GM23248 (cell line): ENCODE measurements at regions not wholly inside any gene's neighbourhood (a gene's known extent, or its start where the extent isn't known, plus 50 kb on each side); places are given as distances from the start of the nearest gene placed in this dataset.

Experiments used
- DNase-seq: peaks from one replicate; pipeline ENCODE4 v3.0.0-alpha.2; 2015
- H2AFZ ChIP-seq: fragments of 200-600 bp; sonication (generic); 2 replicates; pipeline ENCODE4 v1.6.1; 2016; ENCODE audit warnings: antibody characterized with exemption
- H3F3A ChIP-seq: fragments of 200-600 bp; sonication (generic); 2 replicates; pipeline ENCODE4 v1.6.1; 2016; ENCODE audit warnings: mild to moderate bottlenecking, antibody characterized with exemption, mixed run types; ENCODE audit not compliant: insufficient read depth
- H3K27ac ChIP-seq: fragments of 200-600 bp; sonication (generic); 2 replicates; pipeline ENCODE4 v1.5.1; 2016; ENCODE audit warnings: mild to moderate bottlenecking
- H3K27me3 ChIP-seq: fragments of 200-600 bp; sonication (generic); replicated peaks from 2 replicates; pipeline ENCODE4 v1.6.1; 2016; ENCODE audit warnings: mild to moderate bottlenecking; ENCODE audit not compliant: insufficient read depth
- H3K36me3 ChIP-seq: fragments of 200-600 bp; sonication (generic); 2 replicates; pipeline ENCODE4 v1.6.1; 2016; ENCODE audit warnings: low read depth, mild to moderate bottlenecking
- H3K4me1 ChIP-seq: fragments of 200-600 bp; sonication (generic); 2 replicates; pipeline ENCODE4 v1.6.1; 2016; ENCODE audit warnings: mild to moderate bottlenecking; ENCODE audit not compliant: insufficient read depth
- H3K4me2 ChIP-seq: fragments of 200-600 bp; sonication (generic); one replicate; pipeline ENCODE4 v1.6.1; 2016; ENCODE audit warnings: mild to moderate bottlenecking; ENCODE audit not compliant: unreplicated experiment
- H3K4me3 ChIP-seq: fragments of 200-600 bp; sonication (generic); 2 replicates; pipeline ENCODE4 v1.5.1; 2016; ENCODE audit warnings: mild to moderate bottlenecking
- H3K79me2 ChIP-seq: fragments of 200-600 bp; sonication (generic); 2 replicates; pipeline ENCODE4 v1.6.1; 2016; ENCODE audit warnings: mild to moderate bottlenecking; ENCODE audit not compliant: insufficient read depth
- H3K9ac ChIP-seq: fragments of 200-600 bp; sonication (generic); 2 replicates; pipeline ENCODE4 v1.6.1; 2016; ENCODE audit warnings: mild to moderate bottlenecking
- H3K9me2 ChIP-seq: fragments of 200-600 bp; sonication (generic); 2 replicates; pipeline ENCODE4 v1.6.1; 2016; ENCODE audit warnings: mixed run types, mild to moderate bottlenecking, moderate library complexity; ENCODE audit not compliant: insufficient read depth
- H3K9me3 ChIP-seq: fragments of 200-600 bp; sonication (generic); one replicate; pipeline ENCODE4 v1.6.1; 2017; ENCODE audit warnings: low read depth
- H4K20me1 ChIP-seq: fragments of 200-600 bp; sonication (generic); 2 replicates; pipeline ENCODE4 v1.6.0; 2016; ENCODE audit not compliant: insufficient read depth
- EZH2 ChIP-seq: fragments of 200-600 bp; sonication (generic); IDR thresholded peaks from 2 replicates; pipeline ENCODE4 v1.6.1; 2018; ENCODE audit warnings: antibody characterized with exemption, mild to moderate bottlenecking; ENCODE audit not compliant: insufficient read depth, poor library complexity, severe bottlenecking
- EZH2phosphoT487 ChIP-seq: fragments of 200-600 bp; sonication (generic); IDR thresholded peaks from 2 replicates; pipeline ENCODE4 v1.6.1; 2018; ENCODE audit warnings: antibody characterized with exemption, moderate library complexity, mild to moderate bottlenecking, low read depth; ENCODE audit not compliant: insufficient read depth
- WGBS, 2 experiments: methylation state at CpG; one replicate each; pipeline ENCODE4 v1.1.6; 2015 to 2017; ENCODE audit warnings: low lambda C conversion rate in 2 of 2, low coverage in 1 of 2; ENCODE audit errors: missing lambda C conversion rate in 2 of 2; 5-methylcytosine and 5-hydroxymethylcytosine counted together
- in situ Hi-C: fragments of 300-500 bp; cut with MboI; formaldehyde crosslinking; loops from 2 replicates; pipeline ENCODE4 v1.15.0; 2020

DNA sequence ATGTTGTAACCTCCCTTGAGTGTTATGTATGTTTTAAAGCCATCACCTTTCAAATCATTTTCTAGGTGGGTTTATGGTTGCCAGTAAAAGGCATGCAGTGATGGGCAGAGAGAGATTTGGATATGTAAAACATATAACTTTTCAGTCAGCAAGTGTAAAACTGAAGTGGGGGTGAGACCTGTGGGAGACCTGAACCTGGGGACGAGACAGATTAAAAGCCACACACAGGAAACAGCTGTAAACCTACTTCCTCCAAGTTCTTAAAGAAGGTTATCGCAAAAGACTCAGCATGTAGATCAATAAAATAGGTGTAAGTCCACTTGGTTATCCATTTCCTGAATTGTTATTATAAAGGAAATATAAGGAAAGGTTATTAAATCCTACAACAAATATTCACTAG, 76.6 kb downstream of the YIPF5 start:
- in situ Hi-C loops: no loop called here

DNA sequence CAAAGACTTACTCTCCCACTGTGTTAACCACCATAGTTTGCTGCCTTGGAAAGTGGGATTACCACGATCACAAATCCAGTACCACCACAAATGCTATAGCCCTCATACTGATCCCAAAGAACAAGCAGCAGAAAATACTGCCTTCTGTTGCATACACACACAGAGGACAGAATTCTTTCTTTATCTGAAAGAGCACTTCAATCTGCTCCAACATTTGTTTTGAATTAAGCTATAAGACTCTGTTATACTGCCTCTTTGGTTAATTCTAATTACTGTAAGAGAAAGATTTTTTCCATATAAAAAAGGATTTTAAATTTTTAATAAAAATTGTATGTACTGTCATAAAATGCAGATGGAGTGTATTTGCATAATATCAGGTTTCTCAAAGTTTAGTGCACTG, 69.8 kb downstream of the YIPF5 start:
- no peak overlapping the region for H3K4me3 ChIP-seq
- H3K79me2 ChIP-seq: no peaks in the 10 kb centered on the region
- H3K4me2 ChIP-seq: no peak overlapping the region
- TF ChIP-seq EZH2 (no peak), EZH2phosphoT487 (no peak)
- 0 out of 2 replicates have a peak, but pooled peaks cover 4% of the 10 kb centered on the region for H3K9me2 ChIP-seq
- no peaks in the 10 kb centered on the region for H3K4me1 ChIP-seq
- H3K27me3 ChIP-seq: no peaks in the 10 kb centered on the region
- no peaks in the 10 kb centered on the region for H3K9me3 ChIP-seq
- H4K20me1 ChIP-seq: no peaks in the 10 kb centered on the region
- DNase-seq: no peak
- H3K36me3 ChIP-seq: no peaks in the 10 kb centered on the region
- in situ Hi-C loops: no loop called here
- H3K27ac ChIP-seq: no peak overlapping the region
- H2AFZ ChIP-seq: no peak overlapping the region
- H3K9ac ChIP-seq: no peak overlapping the region
- WGBS, 2 experiments: 88 to 92% methylated on average over 1 of the region's 1 CpG
- no peaks in the 10 kb centered on the region for H3F3A ChIP-seq

More for the DNA sequence above, 76.6 kb downstream of the YIPF5 start:
- H3K9me2 ChIP-seq: no peaks in the 10 kb centered on the region
- H3F3A ChIP-seq: no peaks in the 10 kb centered on the region
- H3K79me2 ChIP-seq: no peaks in the 10 kb centered on the region
- H2AFZ ChIP-seq: no peak overlapping the region
- no peaks in the 10 kb centered on the region for H3K27me3 ChIP-seq
- no peak overlapping the region for H3K4me2 ChIP-seq
- TF ChIP-seq EZH2 (no peak), EZH2phosphoT487 (no peak)
- no peaks in the 10 kb centered on the region for H3K9me3 ChIP-seq
- H3K4me1 ChIP-seq: peaks cover 10% of the 10 kb centered on the region
- no peak overlapping the region for H3K9ac ChIP-seq
- no peaks in the 10 kb centered on the region for H4K20me1 ChIP-seq
- no peak for DNase-seq
- no peak overlapping the region for H3K4me3 ChIP-seq
- H3K27ac ChIP-seq: no peak overlapping the region
- no peaks in the 10 kb centered on the region for H3K36me3 ChIP-seq
- WGBS, 2 experiments: 93 to 97% methylated on average over 2 of the region's 2 CpGs

DNA sequence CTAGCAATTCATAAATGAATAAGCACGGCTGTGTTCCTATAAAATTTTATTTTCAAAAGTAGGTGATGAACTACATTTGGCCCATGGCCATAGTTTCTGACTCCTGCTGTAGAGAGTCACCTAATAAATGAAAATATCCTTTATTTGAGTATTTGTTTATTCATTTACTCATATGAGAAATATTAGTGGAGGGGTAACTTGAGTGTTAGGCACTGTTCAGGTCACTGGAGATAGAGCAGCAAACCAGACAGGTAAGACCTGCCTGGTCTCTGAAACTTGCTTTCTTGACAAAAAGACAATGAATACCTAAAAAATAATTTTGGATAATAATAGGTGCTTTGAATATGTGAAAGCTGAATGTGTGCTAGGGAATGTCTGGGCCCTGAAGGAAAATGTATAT, 68.8 kb downstream of the YIPF5 start:
- Histone ChIP-seq H3K9me3 (no peaks in the 10 kb centered on the region), H2AFZ (no peak overlapping the region), H3K9me2 (0 out of 2 replicates have a peak, but pooled peaks cover 4% of the 10 kb centered on the region), H3K79me2 (no peaks in the 10 kb centered on the region), H3F3A (no peaks in the 10 kb centered on the region), H3K9ac (no peak overlapping the region), H3K27me3 (no peaks in the 10 kb centered on the region), H3K27ac (no peak overlapping the region), H3K36me3 (no peaks in the 10 kb centered on the region), H4K20me1 (no peaks in the 10 kb centered on the region), H3K4me3 (no peak overlapping the region), H3K4me2 (no peak overlapping the region), H3K4me1 (no peaks in the 10 kb centered on the region)
- TF ChIP-seq EZH2 (no peak), EZH2phosphoT487 (no peak)
- in situ Hi-C loops: no loop called here
- 81 to 87% methylated on average over 1 of the region's 1 CpG for WGBS, 2 experiments
- DNase-seq: no peak

DNA sequence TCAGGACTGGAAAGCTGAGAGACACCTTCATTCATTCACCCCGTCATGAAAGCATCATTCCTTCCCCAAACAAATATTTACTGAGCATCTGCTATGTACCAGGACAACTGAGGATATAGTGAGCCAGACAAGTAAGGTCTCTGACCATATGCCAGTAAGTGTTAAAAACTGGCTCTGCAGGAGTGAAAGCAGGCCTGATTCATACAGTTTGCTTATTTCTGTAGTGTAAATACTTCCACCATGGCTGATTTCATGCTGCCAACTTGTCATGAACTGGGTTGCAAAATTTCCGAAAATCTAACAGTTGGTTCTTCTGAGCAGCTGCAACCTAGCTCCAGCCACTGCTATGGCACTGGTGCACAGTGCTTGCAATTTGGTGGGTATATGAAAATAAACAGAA, 68.1 kb downstream of the YIPF5 start:
- Histone ChIP-seq H2AFZ (no peak overlapping the region), H4K20me1 (no peaks in the 10 kb centered on the region), H3K27me3 (no peaks in the 10 kb centered on the region), H3K27ac (no peak overlapping the region), H3K9ac (no peak overlapping the region), H3K4me1 (no peaks in the 10 kb centered on the region), H3K4me3 (no peak overlapping the region), H3F3A (no peaks in the 10 kb centered on the region), H3K4me2 (no peak overlapping the region), H3K9me3 (no peaks in the 10 kb centered on the region), H3K9me2 (0 out of 2 replicates have a peak, but pooled peaks cover 4% of the 10 kb centered on the region), H3K79me2 (no peaks in the 10 kb centered on the region), H3K36me3 (no peaks in the 10 kb centered on the region)
- WGBS, 2 experiments: 64 to 65% methylated on average over 2 of the region's 2 CpGs
- in situ Hi-C loops: no loop called here
- DNase-seq: no peak
- no peak for TF ChIP-seq EZH2phosphoT487
- TF ChIP-seq EZH2: no peak

DNA sequence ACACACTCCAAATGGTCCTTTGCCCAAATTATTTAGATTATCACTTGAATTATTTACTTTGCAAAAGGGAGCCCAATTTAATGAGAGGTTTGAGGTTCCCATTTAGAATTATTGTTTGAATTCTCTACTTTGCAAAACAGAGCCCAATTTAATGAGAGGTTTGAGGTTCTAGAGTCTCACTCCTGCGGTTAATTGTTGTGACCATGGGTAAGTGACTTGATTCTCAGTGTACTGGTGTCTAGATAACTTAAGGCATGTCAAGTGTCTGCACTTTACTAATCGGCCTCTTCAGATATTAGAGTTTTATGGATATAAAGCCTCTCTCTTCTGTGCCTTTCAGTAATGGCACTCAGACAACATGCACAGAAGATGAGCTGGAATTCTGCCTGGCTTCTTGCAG, 67.5 kb downstream of the YIPF5 start:
- 97 to 100% methylated on average over 2 of the region's 2 CpGs for WGBS, 2 experiments
- Histone ChIP-seq H3K4me2 (no peak overlapping the region), H2AFZ (no peak overlapping the region), H3K27me3 (no peaks in the 10 kb centered on the region), H3K79me2 (no peaks in the 10 kb centered on the region), H3K9me2 (0 out of 2 replicates have a peak, but pooled peaks cover 4% of the 10 kb centered on the region), H3K9me3 (no peaks in the 10 kb centered on the region), H3K4me3 (no peak overlapping the region), H3K27ac (no peak overlapping the region), H3K4me1 (no peaks in the 10 kb centered on the region), H3K36me3 (no peaks in the 10 kb centered on the region), H3F3A (no peaks in the 10 kb centered on the region), H4K20me1 (no peaks in the 10 kb centered on the region), H3K9ac (no peak overlapping the region)
- in situ Hi-C loops: no loop called here
- TF ChIP-seq EZH2 (no peak), EZH2phosphoT487 (no peak)
- no peak for DNase-seq
